ENCODE measurements at regions not wholly inside any gene's neighbourhood (a gene's known extent, or its start where the extent isn't known, plus 50 kb on each side); places are given as distances from the start of the nearest gene placed in this dataset.

DNA sequence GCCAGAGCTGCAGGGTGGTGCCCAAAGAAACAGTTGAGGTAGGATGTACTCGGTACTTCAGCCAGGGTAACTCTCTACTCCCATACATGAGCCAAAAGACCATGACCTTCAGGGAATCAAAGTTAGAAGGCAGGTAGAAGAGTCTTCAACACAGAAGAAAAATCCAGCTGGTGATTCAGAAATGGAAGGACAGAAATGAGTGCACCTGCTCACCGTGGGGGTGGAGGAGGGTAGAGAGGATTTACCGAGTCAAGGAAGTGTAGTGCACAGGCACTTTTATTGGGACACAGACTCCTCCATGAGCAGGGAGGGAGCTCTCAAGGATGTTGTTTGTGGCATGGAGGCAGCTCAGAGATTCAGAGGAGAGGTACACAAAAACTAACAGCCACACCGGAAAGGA is 330.3 kb upstream of the PRDM1 start:
- peaks cover 6% of the 10 kb centered on the region; the same call in 1 of the 2 replicates for H3K36me3 ChIP-seq (ENCODE audit: insufficient read depth)
- H3K4me3 Mint-ChIP-seq: no peak overlapping the region
- H3F3A ChIP-seq (replicated peaks; ENCODE audit: low read depth): no peaks in the 10 kb centered on the region
- no peak overlapping the region for H3K27ac ChIP-seq (ENCODE audit: low read depth)
- TF ChIP-seq EZH2phosphoT487 (IDR thresholded peaks at IDR 0.05; ENCODE audit: unreplicated experiment) (no peak), REST (IDR thresholded peaks at IDR 0.05; ENCODE audit: unreplicated experiment) (no peak), CREB1 (CRISPR knock-in tag; IDR thresholded peaks at IDR 0.05; ENCODE audit: low read depth) (no peak)
- TF ChIP-seq, protein P1, sequence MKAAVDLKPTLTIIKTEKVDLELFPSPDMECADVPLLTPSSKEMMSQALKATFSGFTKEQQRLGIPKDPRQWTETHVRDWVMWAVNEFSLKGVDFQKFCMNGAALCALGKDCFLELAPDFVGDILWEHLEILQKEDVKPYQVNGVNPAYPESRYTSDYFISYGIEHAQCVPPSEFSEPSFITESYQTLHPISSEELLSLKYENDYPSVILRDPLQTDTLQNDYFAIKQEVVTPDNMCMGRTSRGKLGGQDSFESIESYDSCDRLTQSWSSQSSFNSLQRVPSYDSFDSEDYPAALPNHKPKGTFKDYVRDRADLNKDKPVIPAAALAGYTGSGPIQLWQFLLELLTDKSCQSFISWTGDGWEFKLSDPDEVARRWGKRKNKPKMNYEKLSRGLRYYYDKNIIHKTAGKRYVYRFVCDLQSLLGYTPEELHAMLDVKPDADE (IDR thresholded peaks at IDR 0.05): no peak
- no peak overlapping the region for H3K27ac Mint-ChIP-seq
- H3K4me1 ChIP-seq (ENCODE audit: insufficient read depth): peaks cover 19% of the 10 kb centered on the region
- H3K9me2 ChIP-seq (ENCODE audit: insufficient read depth): peaks cover 7% of the 10 kb centered on the region; the same call in 1 of the 2 replicates
- H3K9me3 Mint-ChIP-seq: peaks cover 19% of the 10 kb centered on the region
- ATAC-seq (no peak), DNase-seq (ENCODE audit: low spot score) (no peak)
- no peak overlapping the region for H3K4me3 ChIP-seq
- H3K36me3 Mint-ChIP-seq (ENCODE audit: low read depth): peaks cover 8% of the 10 kb centered on the region; the same call in 2 of the 3 replicates
- H3K4me1 Mint-ChIP-seq: peaks cover 20% of the 10 kb centered on the region
- no peak overlapping the region for H3K4me2 ChIP-seq
- no peaks in the 10 kb centered on the region for H3K79me2 ChIP-seq (replicated peaks; ENCODE audit: insufficient read depth)
- H4K20me1 ChIP-seq (replicated peaks; ENCODE audit: insufficient read depth): no peaks in the 10 kb centered on the region
- no peak overlapping the region for H2AFZ ChIP-seq
- no peaks in the 10 kb centered on the region for H3K27me3 ChIP-seq (ENCODE audit: insufficient read depth)
- no peaks in the 10 kb centered on the region for H3K27me3 Mint-ChIP-seq (ENCODE audit: insufficient read depth, low read depth, poor library complexity)

- H3K36me3 Mint-ChIP-seq (ENCODE audit: low read depth): peaks cover 8% of the 10 kb centered on the region; the same call in 2 of the 3 replicates
- Histone ChIP-seq H3K4me3 (0 out of 2 replicates have a peak overlapping the region, but pooled peaks have one; percentile 14), H3K36me3 (ENCODE audit: insufficient read depth) (peaks cover 6% of the 10 kb centered on the region; the same call in 1 of the 2 replicates), H3F3A (replicated peaks; ENCODE audit: low read depth) (no peaks in the 10 kb centered on the region), H3K79me2 (replicated peaks; ENCODE audit: insufficient read depth) (no peaks in the 10 kb centered on the region), H3K4me1 (ENCODE audit: insufficient read depth) (peaks cover 15% of the 10 kb centered on the region), H3K4me2 (peak overlapping the region; percentile 64; the same call in 1 of the 2 replicates), H3K9me2 (ENCODE audit: insufficient read depth) (no peaks in the 10 kb centered on the region; the same call in 1 of the 2 replicates), H2AFZ (no peak overlapping the region), H3K27me3 (ENCODE audit: insufficient read depth) (no peaks in the 10 kb centered on the region), H4K20me1 (replicated peaks; ENCODE audit: insufficient read depth) (no peaks in the 10 kb centered on the region), H3K27ac (ENCODE audit: low read depth) (peak overlapping the region; percentile 83)
- DNase-seq (ENCODE audit: low spot score) (peak; percentile 67), ATAC-seq (peak; percentile 42; the same call in 2 of the 3 replicates)
- no peak overlapping the region for H3K4me3 Mint-ChIP-seq
- peaks cover 19% of the 10 kb centered on the region for H3K9me3 Mint-ChIP-seq
- peaks cover 12% of the 10 kb centered on the region for H3K4me1 Mint-ChIP-seq
- H3K27ac Mint-ChIP-seq: peak overlapping the region; percentile 48; the same call in 1 of the 2 replicates
- no peaks in the 10 kb centered on the region for H3K27me3 Mint-ChIP-seq (ENCODE audit: insufficient read depth, low read depth, poor library complexity)
- no peak for TF ChIP-seq CTCF (conservative IDR thresholded peaks at IDR 0.05; ENCODE audit: low read depth in 2 of 2)
- TF ChIP-seq CREB1 (CRISPR knock-in tag; IDR thresholded peaks at IDR 0.05; ENCODE audit: low read depth): no peak
- no peak for TF ChIP-seq POLR2AphosphoS5 (IDR thresholded peaks at IDR 0.05; ENCODE audit: low read depth)
- no peak for TF ChIP-seq EZH2phosphoT487 (IDR thresholded peaks at IDR 0.05; ENCODE audit: unreplicated experiment)
- TF ChIP-seq, protein P2, sequence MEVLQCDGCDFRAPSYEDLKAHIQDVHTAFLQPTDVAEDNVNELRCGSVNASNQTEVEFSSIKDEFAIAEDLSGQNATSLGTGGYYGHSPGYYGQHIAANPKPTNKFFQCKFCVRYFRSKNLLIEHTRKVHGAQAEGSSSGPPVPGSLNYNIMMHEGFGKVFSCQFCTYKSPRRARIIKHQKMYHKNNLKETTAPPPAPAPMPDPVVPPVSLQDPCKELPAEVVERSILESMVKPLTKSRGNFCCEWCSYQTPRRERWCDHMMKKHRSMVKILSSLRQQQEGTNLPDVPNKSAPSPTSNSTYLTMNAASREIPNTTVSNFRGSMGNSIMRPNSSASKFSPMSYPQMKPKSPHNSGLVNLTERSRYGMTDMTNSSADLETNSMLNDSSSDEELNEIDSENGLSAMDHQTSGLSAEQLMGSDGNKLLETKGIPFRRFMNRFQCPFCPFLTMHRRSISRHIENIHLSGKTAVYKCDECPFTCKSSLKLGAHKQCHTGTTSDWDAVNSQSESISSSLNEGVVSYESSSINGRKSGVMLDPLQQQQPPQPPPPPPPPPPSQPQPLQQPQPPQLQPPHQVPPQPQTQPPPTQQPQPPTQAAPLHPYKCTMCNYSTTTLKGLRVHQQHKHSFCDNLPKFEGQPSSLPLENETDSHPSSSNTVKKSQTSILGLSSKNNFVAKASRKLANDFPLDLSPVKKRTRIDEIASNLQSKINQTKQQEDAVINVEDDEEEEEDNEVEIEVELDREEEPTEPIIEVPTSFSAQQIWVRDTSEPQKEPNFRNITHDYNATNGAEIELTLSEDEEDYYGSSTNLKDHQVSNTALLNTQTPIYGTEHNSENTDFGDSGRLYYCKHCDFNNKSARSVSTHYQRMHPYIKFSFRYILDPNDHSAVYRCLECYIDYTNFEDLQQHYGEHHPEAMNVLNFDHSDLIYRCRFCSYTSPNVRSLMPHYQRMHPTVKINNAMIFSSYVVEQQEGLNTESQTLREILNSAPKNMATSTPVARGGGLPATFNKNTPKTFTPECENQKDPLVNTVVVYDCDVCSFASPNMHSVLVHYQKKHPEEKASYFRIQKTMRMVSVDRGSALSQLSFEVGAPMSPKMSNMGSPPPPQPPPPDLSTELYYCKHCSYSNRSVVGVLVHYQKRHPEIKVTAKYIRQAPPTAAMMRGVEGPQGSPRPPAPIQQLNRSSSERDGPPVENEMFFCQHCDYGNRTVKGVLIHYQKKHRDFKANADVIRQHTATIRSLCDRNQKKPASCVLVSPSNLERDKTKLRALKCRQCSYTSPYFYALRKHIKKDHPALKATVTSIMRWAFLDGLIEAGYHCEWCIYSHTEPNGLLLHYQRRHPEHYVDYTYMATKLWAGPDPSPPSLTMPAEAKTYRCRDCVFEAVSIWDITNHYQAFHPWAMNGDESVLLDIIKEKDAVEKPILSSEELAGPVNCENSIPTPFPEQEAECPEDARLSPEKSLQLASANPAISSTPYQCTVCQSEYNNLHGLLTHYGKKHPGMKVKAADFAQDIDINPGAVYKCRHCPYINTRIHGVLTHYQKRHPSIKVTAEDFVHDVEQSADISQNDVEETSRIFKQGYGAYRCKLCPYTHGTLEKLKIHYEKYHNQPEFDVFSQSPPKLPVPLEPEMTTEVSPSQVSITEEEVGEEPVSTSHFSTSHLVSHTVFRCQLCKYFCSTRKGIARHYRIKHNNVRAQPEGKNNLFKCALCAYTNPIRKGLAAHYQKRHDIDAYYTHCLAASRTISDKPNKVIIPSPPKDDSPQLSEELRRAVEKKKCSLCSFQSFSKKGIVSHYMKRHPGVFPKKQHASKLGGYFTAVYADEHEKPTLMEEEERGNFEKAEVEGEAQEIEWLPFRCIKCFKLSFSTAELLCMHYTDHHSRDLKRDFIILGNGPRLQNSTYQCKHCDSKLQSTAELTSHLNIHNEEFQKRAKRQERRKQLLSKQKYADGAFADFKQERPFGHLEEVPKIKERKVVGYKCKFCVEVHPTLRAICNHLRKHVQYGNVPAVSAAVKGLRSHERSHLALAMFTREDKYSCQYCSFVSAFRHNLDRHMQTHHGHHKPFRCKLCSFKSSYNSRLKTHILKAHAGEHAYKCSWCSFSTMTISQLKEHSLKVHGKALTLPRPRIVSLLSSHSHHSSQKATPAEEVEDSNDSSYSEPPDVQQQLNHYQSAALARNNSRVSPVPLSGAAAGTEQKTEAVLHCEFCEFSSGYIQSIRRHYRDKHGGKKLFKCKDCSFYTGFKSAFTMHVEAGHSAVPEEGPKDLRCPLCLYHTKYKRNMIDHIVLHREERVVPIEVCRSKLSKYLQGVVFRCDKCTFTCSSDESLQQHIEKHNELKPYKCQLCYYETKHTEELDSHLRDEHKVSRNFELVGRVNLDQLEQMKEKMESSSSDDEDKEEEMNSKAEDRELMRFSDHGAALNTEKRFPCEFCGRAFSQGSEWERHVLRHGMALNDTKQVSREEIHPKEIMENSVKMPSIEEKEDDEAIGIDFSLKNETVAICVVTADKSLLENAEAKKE (CRISPR knock-in tag; IDR thresholded peaks at IDR 0.05): no peak
These were observed 332.4 kb upstream of the PRDM1 start for GRCh38 chr6:105753620-105754211.
